ELR (cell line): ENCODE measurements at regions not wholly inside any gene's neighbourhood (a gene's known extent, or its start where the extent isn't known, plus 50 kb on each side); places are given as distances from the start of the nearest gene placed in this dataset.

Experiments used
- DNase-seq: peaks from one replicate; pipeline ENCODE4 v3.0.0-alpha.2; 2015; ENCODE audit warnings: low read depth

- DNase-seq = no peak
These were observed 377.7 kb downstream of the TDRD15 start for GRCh38 chr2:21501376-21502027.

GRCh38 chr2:21515903-21516302 lies 392.1 kb downstream of the TDRD15 start:
- no peak for DNase-seq

GRCh38 chr2:21519412-21519811 lies 395.6 kb downstream of the TDRD15 start:
- no peak for DNase-seq

GRCh38 chr2:21519821-21520220 lies 396.1 kb downstream of the TDRD15 start:
- DNase-seq = no peak

GRCh38 chr2:21535826-21536225 lies 412.1 kb downstream of the TDRD15 start:
- DNase-seq = no peak

GRCh38 chr2:21539685-21540084 lies 415.9 kb downstream of the TDRD15 start:
- DNase-seq = no peak

- DNase-seq = no peak
These were observed 419.9 kb downstream of the TDRD15 start for GRCh38 chr2:21543630-21544029.

- no peak for DNase-seq
These were observed 420.6 kb downstream of the TDRD15 start for GRCh38 chr2:21544392-21544791.

GRCh38 chr2:21552981-21553380 lies 429.2 kb downstream of the TDRD15 start:
- DNase-seq = no peak

GRCh38 chr2:21559351-21559750 lies 435.6 kb downstream of the TDRD15 start:
- DNase-seq = no peak

GRCh38 chr2:21561965-21562364 lies 438.2 kb downstream of the TDRD15 start:
- DNase-seq = no peak

GRCh38 chr2:21567395-21567794 lies 443.6 kb downstream of the TDRD15 start:
- no peak for DNase-seq

- no peak for DNase-seq
These were observed 447.9 kb downstream of the TDRD15 start for GRCh38 chr2:21571686-21572085.

GRCh38 chr2:21580391-21580790 lies 456.6 kb downstream of the TDRD15 start:
- DNase-seq = no peak

GRCh38 chr2:21585881-21586280 lies 462.1 kb downstream of the TDRD15 start:
- no peak for DNase-seq

GRCh38 chr2:21590026-21590690 lies 466.4 kb downstream of the TDRD15 start:
- DNase-seq = no peak

- no peak for DNase-seq
These were observed 468.2 kb downstream of the TDRD15 start for GRCh38 chr2:21591926-21592325.

GRCh38 chr2:21599417-21599816 lies 475.6 kb downstream of the TDRD15 start:
- no peak for DNase-seq

- DNase-seq = no peak
These were observed 479.0 kb downstream of the TDRD15 start for GRCh38 chr2:21602789-21603188.

- DNase-seq = no peak
These were observed 483.8 kb downstream of the TDRD15 start for GRCh38 chr2:21607572-21607971.

- DNase-seq = no peak
These were observed 486.5 kb downstream of the TDRD15 start for GRCh38 chr2:21610304-21610703.

GRCh38 chr2:21617885-21618434 lies 494.2 kb downstream of the TDRD15 start:
- no peak for DNase-seq

GRCh38 chr2:21620771-21621170 lies 497.0 kb downstream of the TDRD15 start:
- no peak for DNase-seq

GRCh38 chr2:21627938-21628337 lies 504.2 kb downstream of the TDRD15 start:
- no peak for DNase-seq
